ENCODE measurements at regions not wholly inside any gene's neighbourhood (a gene's known extent, or its start where the extent isn't known, plus 50 kb on each side); places are given as distances from the start of the nearest gene placed in this dataset.

DNA sequence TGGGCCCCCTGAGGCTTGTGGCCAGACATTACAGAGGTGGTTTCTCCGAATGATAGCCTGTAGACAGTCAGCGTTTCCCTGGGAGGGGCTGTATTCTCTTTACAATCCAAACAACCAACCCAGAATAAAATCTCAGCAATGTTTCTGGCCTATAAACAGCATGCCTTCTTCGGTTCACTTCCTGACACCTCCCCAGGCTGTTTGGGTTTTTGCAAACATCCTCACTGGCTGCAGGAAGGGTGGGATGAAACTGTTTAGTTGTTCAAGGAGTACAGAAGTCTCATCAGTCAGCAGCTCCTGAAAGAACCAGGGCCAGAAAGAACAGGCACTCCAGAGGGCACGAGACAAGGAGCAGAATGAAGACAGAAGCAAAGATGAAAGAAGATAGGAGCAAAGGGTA is 350.0 kb downstream of the QKI start:
- Histone ChIP-seq H3K9me3 (no peaks in the 10 kb centered on the region), H3K27ac (no peak overlapping the region), H3K4me3 (no peak overlapping the region), H3K4me1 (replicated peaks) (no peaks in the 10 kb centered on the region), H3K36me3 (no peaks in the 10 kb centered on the region), H3K27me3 (replicated peaks; ENCODE audit: insufficient read depth) (no peaks in the 10 kb centered on the region)
- DNase-seq (ENCODE audit: low spot score), result no peak
- intact Hi-C loops (cut with DNase I), result no loop called here
- TF ChIP-seq, protein P1, sequence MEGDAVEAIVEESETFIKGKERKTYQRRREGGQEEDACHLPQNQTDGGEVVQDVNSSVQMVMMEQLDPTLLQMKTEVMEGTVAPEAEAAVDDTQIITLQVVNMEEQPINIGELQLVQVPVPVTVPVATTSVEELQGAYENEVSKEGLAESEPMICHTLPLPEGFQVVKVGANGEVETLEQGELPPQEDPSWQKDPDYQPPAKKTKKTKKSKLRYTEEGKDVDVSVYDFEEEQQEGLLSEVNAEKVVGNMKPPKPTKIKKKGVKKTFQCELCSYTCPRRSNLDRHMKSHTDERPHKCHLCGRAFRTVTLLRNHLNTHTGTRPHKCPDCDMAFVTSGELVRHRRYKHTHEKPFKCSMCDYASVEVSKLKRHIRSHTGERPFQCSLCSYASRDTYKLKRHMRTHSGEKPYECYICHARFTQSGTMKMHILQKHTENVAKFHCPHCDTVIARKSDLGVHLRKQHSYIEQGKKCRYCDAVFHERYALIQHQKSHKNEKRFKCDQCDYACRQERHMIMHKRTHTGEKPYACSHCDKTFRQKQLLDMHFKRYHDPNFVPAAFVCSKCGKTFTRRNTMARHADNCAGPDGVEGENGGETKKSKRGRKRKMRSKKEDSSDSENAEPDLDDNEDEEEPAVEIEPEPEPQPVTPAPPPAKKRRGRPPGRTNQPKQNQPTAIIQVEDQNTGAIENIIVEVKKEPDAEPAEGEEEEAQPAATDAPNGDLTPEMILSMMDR (IDR thresholded peaks at IDR 0.05), result no peak
- TF ChIP-seq POLR2A (IDR thresholded peaks at IDR 0.05), result no peak
- no peak for TF ChIP-seq POLR2AphosphoS5 (IDR thresholded peaks at IDR 0.05)
- WGBS, result 18% methylated on average over 4 of the region's 4 CpGs

DNA sequence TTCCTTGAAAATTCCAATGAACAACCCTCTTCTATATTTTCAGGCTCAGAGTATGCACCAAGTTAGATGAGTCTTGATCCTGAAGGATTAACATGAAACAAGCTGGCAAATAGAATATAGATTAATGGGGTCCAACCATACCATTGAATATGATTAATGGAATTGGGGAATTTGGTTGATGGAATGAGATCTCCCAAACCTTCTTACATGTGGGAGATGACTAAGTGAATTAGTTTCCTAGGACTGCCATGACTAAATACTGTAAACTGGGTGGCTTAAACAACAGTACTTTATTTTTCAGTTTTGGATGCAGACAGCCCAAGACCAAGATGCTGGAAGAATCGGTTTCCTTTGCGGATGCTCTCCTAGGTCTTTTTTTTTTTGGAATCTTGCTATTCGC is 347.0 kb downstream of the QKI start:
- Histone ChIP-seq H3K4me3 (no peak overlapping the region), H3K9me3 (no peaks in the 10 kb centered on the region), H3K4me1 (replicated peaks) (no peaks in the 10 kb centered on the region), H3K27ac (no peak overlapping the region), H3K27me3 (replicated peaks; ENCODE audit: insufficient read depth) (no peaks in the 10 kb centered on the region), H3K36me3 (no peaks in the 10 kb centered on the region)
- 80% methylated on average over 3 of the region's 3 CpGs for WGBS
- intact Hi-C loops (cut with DNase I), result no loop called here
- DNase-seq (ENCODE audit: low spot score), result no peak
- TF ChIP-seq, protein P1 (IDR thresholded peaks at IDR 0.05), result no peak

DNA sequence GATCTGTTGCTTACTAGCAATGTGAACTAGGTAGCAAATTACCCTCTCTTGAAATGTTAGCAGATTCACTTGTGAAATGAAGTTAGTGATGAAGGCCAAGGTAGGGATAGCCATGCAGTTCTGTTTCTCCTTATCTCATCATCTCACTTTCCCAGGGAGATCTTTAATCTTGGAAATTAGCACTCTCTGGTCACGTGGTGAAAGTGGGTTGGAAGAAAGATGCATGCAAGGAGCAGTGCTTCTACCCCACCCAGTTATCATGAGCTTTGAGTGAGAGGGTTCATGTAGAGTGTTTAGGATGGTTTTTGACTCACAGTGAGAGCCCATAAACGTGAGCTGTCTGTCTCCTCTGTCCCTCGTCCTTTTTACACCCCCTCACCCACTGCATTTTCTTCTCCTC is 346.3 kb downstream of the QKI start:
- TF ChIP-seq POLR2AphosphoS5 (IDR thresholded peaks at IDR 0.05) (no peak), POLR2A (IDR thresholded peaks at IDR 0.05) (no peak)
- TF ChIP-seq, protein P1 (IDR thresholded peaks at IDR 0.05), result no peak
- no peak for DNase-seq (ENCODE audit: low spot score)
- no peaks in the 10 kb centered on the region for H3K4me1 ChIP-seq (replicated peaks)
- intact Hi-C loops (cut with DNase I), result no loop called here
- H3K4me3 ChIP-seq, result no peak overlapping the region
- H3K36me3 ChIP-seq, result no peaks in the 10 kb centered on the region
- 67% methylated on average over 3 of the region's 3 CpGs for WGBS
- H3K27ac ChIP-seq, result no peak overlapping the region
- H3K27me3 ChIP-seq (replicated peaks; ENCODE audit: insufficient read depth), result no peaks in the 10 kb centered on the region
- no peaks in the 10 kb centered on the region for H3K9me3 ChIP-seq

DNA sequence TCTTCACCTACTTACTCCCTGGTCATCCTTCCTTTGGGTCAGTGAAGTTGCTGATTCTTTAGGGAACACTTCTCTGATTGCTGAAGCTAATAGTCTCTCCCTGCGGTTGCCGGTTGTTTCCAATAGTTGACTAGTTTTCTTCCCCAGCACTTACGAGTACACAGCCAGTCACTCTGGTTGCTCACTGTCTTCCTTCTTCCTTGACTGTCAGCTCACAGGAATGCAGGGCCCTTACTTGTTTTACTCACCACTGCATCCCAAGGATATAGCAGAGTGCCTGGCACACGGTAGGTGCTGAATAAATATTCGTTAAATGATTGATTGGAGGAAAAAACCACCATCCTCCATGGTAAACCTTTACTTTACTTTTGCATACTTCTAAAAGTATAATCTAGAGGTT is 345.0 kb downstream of the QKI start:
- Histone ChIP-seq H3K4me1 (replicated peaks) (no peaks in the 10 kb centered on the region), H3K36me3 (no peaks in the 10 kb centered on the region), H3K4me3 (no peak overlapping the region), H3K9me3 (no peaks in the 10 kb centered on the region), H3K27me3 (replicated peaks; ENCODE audit: insufficient read depth) (no peaks in the 10 kb centered on the region), H3K27ac (no peak overlapping the region)
- WGBS, result 96% methylated on average over 5 of the region's 5 CpGs
- intact Hi-C loops (cut with DNase I), result no loop called here
- no peak for TF ChIP-seq POLR2A (IDR thresholded peaks at IDR 0.05)
- no peak for TF ChIP-seq POLR2AphosphoS5 (IDR thresholded peaks at IDR 0.05)
- TF ChIP-seq, protein P1 (IDR thresholded peaks at IDR 0.05), result no peak
- no peak for DNase-seq (ENCODE audit: low spot score)

DNA sequence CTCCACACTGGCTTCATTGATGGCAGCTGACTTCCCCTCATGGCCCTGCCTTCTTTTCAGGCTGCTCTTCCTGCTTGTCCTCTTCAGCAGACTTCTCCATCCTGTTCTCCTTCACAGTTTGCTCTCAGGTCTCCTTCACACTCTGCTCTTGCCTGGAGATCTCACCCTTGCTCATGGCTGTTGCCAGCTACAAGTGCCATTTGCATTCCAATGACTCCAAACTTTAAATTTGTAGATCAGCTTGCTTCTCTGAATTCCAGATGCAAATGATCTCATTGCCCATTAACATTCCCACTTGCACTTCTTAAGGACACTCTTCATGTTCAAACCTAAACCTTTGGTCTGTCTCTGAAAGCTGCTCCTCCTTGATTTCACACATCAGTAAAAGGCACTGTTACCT is 343.0 kb downstream of the QKI start:
- H3K27me3 ChIP-seq (replicated peaks; ENCODE audit: insufficient read depth), result no peaks in the 10 kb centered on the region
- no peak for DNase-seq (ENCODE audit: low spot score)
- no peak overlapping the region for H3K27ac ChIP-seq
- H3K9me3 ChIP-seq, result no peaks in the 10 kb centered on the region
- intact Hi-C loops (cut with DNase I), result no loop called here
- TF ChIP-seq POLR2A (IDR thresholded peaks at IDR 0.05) (no peak), POLR2AphosphoS5 (IDR thresholded peaks at IDR 0.05) (no peak)
- TF ChIP-seq, protein P1 (IDR thresholded peaks at IDR 0.05), result no peak
- no peaks in the 10 kb centered on the region for H3K4me1 ChIP-seq (replicated peaks)
- H3K36me3 ChIP-seq, result no peaks in the 10 kb centered on the region
- H3K4me3 ChIP-seq, result no peak overlapping the region
